DMS 273 (cell line): ENCODE measurements at regions not wholly inside any gene's neighbourhood (a gene's known extent, or its start where the extent isn't known, plus 50 kb on each side); places are given as distances from the start of the nearest gene placed in this dataset.

ENCODE experiments used
- DNase-seq: peaks from one replicate; lab custom pipeline; 2025; ENCODE audit not compliant: unreplicated experiment; lab: John Stamatoyannopoulos, UW

GRCh38 chr4:112845386-112845785 is 204.1 kb upstream of the ANK2 start:
- no peak for DNase-seq

DNA sequence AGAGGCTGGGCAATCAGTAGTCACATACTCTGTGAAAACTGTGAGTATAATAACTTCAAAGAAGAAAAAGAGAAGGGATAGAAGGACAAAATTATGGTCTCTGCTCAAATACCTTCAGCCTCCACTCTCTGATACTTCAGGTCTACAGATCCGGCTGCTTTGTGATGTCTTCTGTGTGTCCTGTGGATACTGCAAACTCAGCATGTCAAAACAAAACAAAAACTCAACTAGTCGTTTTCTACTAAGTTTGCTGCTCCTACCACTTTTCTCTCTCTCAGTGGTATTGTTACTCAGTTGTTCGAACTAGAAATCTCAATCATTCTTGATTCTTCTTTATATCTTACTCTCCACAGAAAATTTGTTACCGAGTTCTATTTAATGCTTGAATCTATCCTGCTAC is 202.4 kb upstream of the ANK2 start:
- no peak for DNase-seq

- DNase-seq = no peak
These were observed 201.7 kb upstream of the ANK2 start for GRCh38 chr4:112847781-112848180.

GRCh38 chr4:112848911-112849310 is 200.5 kb upstream of the ANK2 start:
- peak; percentile 1 for DNase-seq

DNA sequence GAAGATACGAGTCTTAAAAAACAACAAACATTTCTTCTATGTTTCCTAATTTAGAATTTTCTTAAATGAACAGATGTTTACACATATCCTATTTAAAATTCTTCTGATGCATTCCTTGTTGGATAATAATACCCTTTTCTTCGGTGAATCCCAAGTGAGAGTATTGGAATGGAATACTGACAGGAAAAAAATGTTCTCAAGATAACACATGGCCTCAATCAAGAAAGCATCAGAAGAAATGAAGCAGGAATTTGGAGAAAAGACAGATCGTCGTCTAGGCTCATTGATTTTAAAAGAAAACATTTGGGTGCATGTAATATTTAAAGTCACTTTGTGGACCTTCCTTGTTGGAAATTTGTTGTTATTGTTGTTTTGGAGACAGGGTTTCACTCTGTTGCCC is 196.9 kb upstream of the ANK2 start:
- no peak for DNase-seq

DNA sequence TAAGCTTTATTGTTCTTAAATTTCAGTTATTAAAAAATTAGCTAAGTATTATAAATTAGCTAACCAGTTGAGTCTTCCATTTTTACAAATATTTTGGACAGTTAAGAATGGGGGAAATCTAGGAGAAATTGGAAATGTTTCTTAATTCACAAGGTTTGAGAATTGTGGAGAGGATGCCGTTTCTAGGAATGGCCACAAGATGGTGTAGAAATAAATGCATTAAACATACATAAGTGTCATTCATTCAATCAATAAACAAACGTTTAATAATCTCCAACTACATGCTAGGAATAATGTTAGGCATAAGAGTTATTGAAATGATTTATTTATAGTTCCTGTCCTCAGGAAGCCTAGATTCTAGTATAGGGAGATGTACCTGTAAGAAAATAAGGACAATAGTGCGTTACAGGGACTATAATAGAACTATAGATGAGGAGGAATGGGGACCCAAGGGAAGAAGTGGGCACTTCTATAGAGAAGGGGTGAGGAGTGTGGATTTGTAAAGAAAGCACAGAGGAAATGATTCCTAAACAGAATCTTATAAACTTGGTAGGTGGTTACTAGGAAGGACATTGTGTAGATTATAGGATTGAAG is 195.7 kb upstream of the ANK2 start:
- peak; percentile 16 for DNase-seq

DNA sequence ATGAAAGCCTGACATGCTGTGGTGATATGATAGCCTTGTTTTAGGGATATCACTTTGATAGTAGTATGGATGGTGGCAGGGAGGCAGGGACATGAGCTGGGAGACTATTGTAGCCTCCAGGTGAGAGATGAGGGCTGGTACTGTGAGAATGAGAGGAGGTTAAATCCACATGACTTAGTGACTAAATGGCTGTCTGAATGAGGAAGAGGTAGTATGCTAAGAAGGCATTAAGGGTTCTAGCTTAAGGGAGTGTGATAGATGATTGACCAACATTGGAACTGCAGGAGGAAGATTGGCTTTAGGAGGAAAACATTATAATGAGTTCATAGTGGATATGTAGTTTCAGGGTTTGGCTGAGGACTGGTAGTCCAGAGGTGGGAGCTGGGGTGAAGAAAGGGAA is 195.0 kb upstream of the ANK2 start:
- no peak for DNase-seq

DNA sequence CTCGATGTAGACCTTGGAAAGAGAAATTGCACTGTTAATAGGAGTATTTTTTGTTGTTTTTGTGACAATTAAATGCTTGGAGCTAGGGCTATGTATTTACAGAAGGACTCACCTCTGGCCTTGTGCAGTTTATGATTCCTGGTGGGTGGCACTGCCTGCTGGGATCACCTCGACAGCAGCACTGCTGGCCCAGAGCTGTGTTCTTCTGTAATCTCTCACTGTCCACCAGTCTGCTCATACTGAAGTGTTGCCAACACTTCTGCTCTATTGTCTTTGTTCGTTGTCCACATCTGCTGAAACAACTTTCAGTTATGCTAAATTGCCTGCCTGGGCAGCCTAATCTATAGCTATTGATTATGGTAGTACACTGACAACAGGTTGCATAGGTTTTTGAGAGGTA is 194.4 kb upstream of the ANK2 start:
- DNase-seq = peak; percentile 11

GRCh38 chr4:112857461-112857860 is 192.0 kb upstream of the ANK2 start:
- peak; percentile 19 for DNase-seq

GRCh38 chr4:112858751-112859150 is 190.7 kb upstream of the ANK2 start:
- no peak for DNase-seq

DNA sequence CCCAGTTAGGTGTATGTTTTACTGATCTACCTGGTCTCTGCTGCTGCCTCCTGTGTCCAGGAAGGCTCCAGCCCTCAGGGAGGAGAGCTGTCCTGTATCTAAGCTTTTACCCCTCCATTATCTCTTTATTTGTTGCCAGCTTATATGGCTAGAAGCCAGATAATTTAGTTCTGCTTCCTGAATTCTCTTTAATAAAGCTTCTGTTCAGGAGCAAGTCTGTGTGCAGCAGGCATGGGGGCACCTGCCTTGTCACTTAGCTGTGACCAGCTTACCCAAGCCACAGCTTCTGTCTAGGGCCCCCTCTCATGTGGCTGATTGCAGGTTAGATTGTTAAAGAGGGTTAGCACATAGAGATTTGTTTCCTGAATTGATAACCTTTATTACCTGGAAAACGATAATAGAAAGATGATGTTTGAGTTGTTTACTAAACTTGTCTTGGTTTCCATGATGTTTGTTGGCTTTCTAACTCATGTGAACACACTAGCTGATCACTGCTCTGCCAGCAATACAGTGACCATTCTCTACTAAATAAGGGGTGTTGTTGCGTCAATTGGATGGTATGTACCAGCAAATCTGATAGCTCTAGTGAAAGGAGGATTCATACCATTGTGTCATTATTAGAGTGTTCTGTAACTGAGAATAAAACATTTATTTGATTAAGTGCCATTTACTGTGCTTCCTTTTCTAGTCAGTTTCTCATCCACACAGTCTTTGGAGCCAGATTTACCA is 189.8 kb upstream of the ANK2 start:
- DNase-seq = peak; percentile 11

GRCh38 chr4:112860830-112861690 is 188.4 kb upstream of the ANK2 start:
- DNase-seq = peak; percentile 1

- DNase-seq = peak; percentile 2
These were observed 187.5 kb upstream of the ANK2 start for GRCh38 chr4:112861691-112862674.

DNA sequence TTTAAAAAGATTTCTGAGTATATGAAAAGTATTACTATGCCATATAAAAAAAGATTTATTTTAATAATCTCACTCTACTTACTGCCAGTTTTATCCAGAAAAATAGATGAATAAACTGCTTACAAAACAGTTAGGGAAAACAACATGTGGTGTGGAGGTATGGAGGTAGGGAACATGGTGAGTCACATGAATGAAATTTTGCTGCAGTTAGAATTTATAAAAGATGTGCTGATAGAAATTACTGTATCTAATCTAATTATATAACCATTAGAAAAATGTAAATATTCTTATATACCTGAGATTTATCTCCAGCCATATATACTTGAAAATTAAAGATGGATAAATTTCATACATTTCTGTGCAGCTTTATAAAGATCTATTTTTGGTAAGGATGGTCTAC is 184.0 kb upstream of the ANK2 start:
- DNase-seq = peak; percentile 29

GRCh38 chr4:112876316-112876715 is 173.1 kb upstream of the ANK2 start:
- no peak for DNase-seq

DNA sequence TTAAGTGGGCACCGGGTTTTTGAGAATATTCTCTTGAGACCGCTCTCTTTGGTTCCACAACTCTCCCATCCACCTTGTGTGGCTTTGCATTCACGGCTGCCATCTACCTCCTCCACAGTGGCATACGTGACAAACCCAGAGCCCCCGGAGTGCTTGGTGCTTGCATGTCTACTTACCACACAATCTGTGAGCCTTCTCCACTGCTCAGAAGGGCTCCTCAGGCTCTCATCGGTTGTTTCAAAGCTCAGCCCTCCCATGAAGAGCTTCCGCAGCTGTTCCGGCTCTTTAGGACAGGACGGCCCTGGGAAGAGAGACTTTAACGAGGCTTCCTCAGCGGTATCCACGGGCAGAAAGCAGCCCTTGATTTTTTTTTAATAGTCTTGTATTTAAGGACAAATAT is 167.6 kb upstream of the ANK2 start:
- DNase-seq = peak; percentile 85

DNA sequence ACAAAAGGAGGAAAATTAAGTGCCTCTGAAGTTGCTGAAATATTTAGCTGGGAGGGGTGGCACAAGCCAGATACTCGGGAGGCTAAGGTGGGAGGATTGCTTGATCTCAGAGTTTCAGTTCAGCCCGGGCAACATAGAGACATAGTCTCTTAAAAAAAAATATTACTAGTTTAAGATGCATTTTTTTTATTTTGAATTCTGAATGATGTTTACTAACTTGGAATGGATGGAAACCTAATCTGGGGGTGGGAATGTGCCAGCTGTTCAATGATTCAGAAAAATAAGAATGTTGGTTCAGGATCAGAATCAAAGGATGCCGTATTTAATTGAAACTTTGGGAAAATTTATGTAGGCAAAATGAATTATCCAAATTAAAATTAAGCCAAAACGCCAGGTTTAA is 167.2 kb upstream of the ANK2 start:
- peak; percentile 66 for DNase-seq

DNA sequence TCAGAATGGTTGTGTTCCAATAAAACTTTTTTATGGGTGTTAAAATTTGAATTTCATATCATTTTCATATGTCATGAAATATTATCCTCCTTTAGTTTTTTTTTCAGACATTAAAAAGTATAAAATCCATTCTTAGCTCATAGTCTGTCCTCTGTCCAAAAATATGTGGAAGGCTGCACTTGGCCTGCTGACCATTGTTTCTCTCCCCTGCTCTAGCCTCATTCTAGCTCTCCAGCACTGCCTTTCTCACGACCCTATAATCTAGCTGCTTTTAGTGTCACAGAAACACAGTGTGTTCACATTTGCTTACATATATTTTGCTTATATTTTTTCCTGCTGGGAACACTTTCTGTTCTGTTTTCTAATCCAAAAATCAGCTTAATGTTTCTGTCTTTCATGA is 165.0 kb upstream of the ANK2 start:
- no peak for DNase-seq

GRCh38 chr4:112885897-112886296 is 163.6 kb upstream of the ANK2 start:
- DNase-seq = peak; percentile 12

DNA sequence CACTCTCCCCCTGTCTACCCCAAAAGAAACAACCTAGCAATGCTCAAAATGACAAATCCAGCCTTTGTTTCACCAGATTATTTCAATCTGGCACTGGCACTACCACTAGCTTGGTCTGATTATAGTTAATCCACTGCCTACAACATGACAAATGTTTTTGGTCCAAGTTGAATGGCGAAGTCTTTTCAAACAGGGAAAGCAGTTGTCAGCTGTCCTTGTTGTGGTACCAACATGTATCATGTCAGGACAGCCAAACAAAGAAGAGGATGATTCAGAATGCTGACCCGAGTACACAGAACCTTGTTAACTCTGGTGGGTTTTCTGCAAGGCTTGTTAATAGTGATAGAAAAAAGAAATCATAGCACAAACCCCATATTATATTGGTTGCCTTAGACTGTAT is 160.8 kb upstream of the ANK2 start:
- peak; percentile 10 for DNase-seq

- DNase-seq = peak; percentile 6
These were observed 160.3 kb upstream of the ANK2 start for GRCh38 chr4:112889199-112889598.
